Suprapubic skin (tissue), 4 donors: ENCODE measurements at regions not wholly inside any gene's neighbourhood (a gene's known extent, or its start where the extent isn't known, plus 50 kb on each side); places are given as distances from the start of the nearest gene placed in this dataset.

ENCODE experiments used
- DNase-seq, 2 donors: peaks; one replicate each; pipeline ENCODE4 v3.0.0-alpha.2; 2019; ENCODE audit warnings: low spot score in 2 of 2
- H3K27ac ChIP-seq: fragments of 200-600 bp; sonication (generic); one replicate; pipeline ENCODE4 v1.5.1; 2019
- H3K27me3 ChIP-seq: fragments of 200-600 bp; sonication (generic); one replicate; pipeline ENCODE4 v1.5.1; 2019
- H3K36me3 ChIP-seq: fragments of 200-600 bp; sonication (generic); one replicate; pipeline ENCODE4 v1.5.1; 2019
- H3K4me1 ChIP-seq: fragments of 200-600 bp; sonication (generic); one replicate; pipeline ENCODE4 v1.5.1; 2019
- H3K4me3 ChIP-seq: fragments of 200-600 bp; sonication (generic); one replicate; pipeline ENCODE4 v1.5.1; 2019; ENCODE audit warnings: mild to moderate bottlenecking
- H3K9me3 ChIP-seq: fragments of 200-600 bp; sonication (generic); one replicate; pipeline ENCODE4 v1.5.1; 2019
- EP300 ChIP-seq: sonication (generic); formaldehyde crosslinking; IDR thresholded peaks from one replicate; pipeline ENCODE4 v1.6.1; 2017; ENCODE audit warnings: antibody characterized with exemption
- POLR2A ChIP-seq, 2 donors: fragments of 450-650 bp; IDR thresholded peaks; one replicate each; pipeline ENCODE4 v1.6.1; 2017; ENCODE audit warnings: antibody characterized with exemption in 2 of 2, mild to moderate bottlenecking in 2 of 2, moderate library complexity in 2 of 2
- POLR2AphosphoS5 ChIP-seq, 3 donors: sonication (generic); formaldehyde crosslinking; IDR thresholded peaks; one replicate each; pipeline ENCODE4 v1.6.1; 2017; ENCODE audit warnings: antibody characterized with exemption in 3 of 3
- WGBS: methylation state at CpG from one replicate; pipeline ENCODE4 v1.1.5; 2018; 5-methylcytosine and 5-hydroxymethylcytosine counted together
- TF ChIP-seq, protein P1 (sequence below), 2 donors: fragments of 200-600 bp in 1 of 2; fragments of 450-650 bp in 1 of 2; sonication (generic) in 1 of 2; IDR thresholded peaks; one replicate each; pipeline ENCODE4 v1.5.1; 2016 to 2019; ENCODE audit warnings: antibody characterized with exemption in 2 of 2, mild to moderate bottlenecking in 1 of 2, moderate library complexity in 1 of 2

DNA sequence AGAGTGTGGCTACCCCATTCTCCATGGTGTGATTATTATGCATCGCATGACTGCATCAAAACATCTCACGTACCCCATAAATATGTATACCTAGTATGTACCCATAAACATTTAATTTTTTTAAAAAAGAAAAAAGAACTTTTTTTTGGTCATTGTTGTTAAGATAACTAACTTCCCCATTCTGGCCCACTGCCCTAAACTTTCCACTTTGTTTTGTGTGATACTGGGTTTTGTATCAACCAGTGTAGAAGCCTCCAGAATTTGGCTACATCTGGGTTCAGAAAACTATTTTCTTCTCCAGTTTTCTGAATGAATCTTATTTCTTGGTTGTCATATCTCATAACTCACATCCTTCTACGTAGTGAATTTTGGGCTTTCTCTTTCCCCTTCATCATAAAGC, 62.3 kb upstream of the NABP1 start:
- no peak for TF ChIP-seq POLR2AphosphoS5 (IDR thresholded peaks at IDR 0.05)
- no peak for TF ChIP-seq POLR2A (IDR thresholded peaks at IDR 0.05)
- TF ChIP-seq, protein P1, sequence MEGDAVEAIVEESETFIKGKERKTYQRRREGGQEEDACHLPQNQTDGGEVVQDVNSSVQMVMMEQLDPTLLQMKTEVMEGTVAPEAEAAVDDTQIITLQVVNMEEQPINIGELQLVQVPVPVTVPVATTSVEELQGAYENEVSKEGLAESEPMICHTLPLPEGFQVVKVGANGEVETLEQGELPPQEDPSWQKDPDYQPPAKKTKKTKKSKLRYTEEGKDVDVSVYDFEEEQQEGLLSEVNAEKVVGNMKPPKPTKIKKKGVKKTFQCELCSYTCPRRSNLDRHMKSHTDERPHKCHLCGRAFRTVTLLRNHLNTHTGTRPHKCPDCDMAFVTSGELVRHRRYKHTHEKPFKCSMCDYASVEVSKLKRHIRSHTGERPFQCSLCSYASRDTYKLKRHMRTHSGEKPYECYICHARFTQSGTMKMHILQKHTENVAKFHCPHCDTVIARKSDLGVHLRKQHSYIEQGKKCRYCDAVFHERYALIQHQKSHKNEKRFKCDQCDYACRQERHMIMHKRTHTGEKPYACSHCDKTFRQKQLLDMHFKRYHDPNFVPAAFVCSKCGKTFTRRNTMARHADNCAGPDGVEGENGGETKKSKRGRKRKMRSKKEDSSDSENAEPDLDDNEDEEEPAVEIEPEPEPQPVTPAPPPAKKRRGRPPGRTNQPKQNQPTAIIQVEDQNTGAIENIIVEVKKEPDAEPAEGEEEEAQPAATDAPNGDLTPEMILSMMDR (IDR thresholded peaks at IDR 0.05): no peak
- no peak for TF ChIP-seq EP300
- 59% methylated on average over 3 of the region's 3 CpGs for WGBS
- no peak for DNase-seq

DNA sequence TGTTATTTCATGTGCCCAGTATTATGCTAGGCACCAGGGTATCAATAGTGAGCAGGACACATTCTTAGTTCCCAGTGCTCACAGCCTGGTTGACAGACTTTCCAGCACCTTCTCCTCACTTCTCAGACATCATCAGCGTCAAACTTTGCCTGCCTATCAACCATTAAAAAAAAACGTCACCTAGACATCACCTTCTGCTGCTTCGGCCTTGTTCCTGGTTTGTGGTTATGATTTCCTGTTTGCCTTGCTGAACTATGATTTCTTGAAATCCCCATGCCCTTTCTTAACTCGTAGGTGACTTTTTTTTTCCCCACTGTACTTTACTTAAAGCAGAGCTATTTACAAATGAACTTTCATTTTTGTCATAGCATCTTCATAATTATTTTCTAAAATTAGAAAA, 60.4 kb upstream of the NABP1 start:
- Histone ChIP-seq H3K36me3 (no peaks in the 10 kb centered on the region), H3K27ac (no peak overlapping the region), H3K27me3 (no peaks in the 10 kb centered on the region), H3K4me1 (no peaks in the 10 kb centered on the region), H3K9me3 (no peaks in the 10 kb centered on the region), H3K4me3 (no peak overlapping the region)
- DNase-seq: no peak
- WGBS: 64% methylated on average over 4 of the region's 4 CpGs
- no peak for TF ChIP-seq POLR2A (IDR thresholded peaks at IDR 0.05)
- no peak for TF ChIP-seq EP300
- TF ChIP-seq, protein P1 (IDR thresholded peaks at IDR 0.05): no peak
- TF ChIP-seq POLR2AphosphoS5 (IDR thresholded peaks at IDR 0.05): no peak

More for the DNA sequence above, 62.3 kb upstream of the NABP1 start:
- H3K4me1 ChIP-seq: peaks cover 2% of the 10 kb centered on the region
- H3K9me3 ChIP-seq: no peaks in the 10 kb centered on the region
- no peaks in the 10 kb centered on the region for H3K27me3 ChIP-seq
- no peak overlapping the region for H3K27ac ChIP-seq
- no peaks in the 10 kb centered on the region for H3K36me3 ChIP-seq
- no peak overlapping the region for H3K4me3 ChIP-seq

DNA sequence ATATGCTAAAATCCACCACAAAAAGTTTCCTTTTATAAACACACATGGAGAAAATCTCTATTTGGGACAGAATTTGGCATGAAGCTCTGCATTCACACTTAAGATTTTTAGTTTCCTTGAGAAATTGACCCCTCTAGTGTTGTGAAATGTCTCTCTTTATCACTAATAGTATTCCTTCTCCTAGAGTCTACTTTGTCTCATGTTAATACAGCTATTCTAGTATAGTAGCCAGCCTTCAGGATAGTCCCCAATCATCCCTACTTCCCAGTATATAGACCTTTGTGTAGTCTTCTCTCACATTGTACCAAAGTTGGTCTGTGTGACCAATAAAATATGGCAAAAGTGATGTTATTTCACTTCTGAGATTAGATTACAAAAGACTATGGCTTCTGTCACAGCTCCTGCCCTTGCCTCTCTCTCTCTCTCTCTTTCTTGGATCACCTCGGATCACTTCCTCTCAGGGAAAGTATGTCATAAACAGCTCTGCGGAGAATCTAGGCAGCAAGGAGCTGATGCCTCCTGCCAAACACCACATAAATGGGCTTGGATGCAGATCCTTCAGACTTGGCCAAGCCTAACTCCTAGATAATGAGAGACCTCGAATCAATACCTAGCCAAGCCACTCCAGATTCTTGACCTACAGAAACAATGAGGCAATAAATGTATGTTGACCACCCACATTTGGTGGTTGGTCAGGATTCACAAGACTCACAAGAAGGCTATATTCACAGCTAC, 59.7 kb upstream of the NABP1 start:
- Histone ChIP-seq H3K36me3 (no peaks in the 10 kb centered on the region), H3K27me3 (no peaks in the 10 kb centered on the region), H3K4me3 (no peak overlapping the region), H3K9me3 (no peaks in the 10 kb centered on the region), H3K4me1 (no peaks in the 10 kb centered on the region), H3K27ac (no peak overlapping the region)
- WGBS: 87% methylated on average over 3 of the region's 3 CpGs
- no peak for DNase-seq
- TF ChIP-seq EP300 (no peak), POLR2A (IDR thresholded peaks at IDR 0.05) (no peak)

DNA sequence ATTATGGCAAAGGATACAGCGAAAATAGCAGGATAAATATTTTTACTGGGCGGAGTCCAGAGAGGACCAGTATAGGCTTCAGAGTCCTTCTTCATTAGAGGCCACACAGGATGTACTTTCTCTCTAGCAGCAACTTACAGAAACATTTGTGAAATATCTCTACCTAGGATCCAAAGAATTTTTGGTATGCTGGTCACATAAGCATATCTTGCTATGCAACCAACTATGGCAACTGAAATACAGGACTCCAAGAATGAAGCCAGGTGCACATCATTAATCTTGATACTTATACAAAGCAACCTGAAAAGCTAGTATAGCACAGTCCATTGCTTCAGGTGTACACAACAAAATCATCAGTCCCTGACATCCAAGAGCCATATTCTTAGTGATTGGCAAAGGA, 59.1 kb upstream of the NABP1 start:
- Histone ChIP-seq H3K9me3 (no peaks in the 10 kb centered on the region), H3K4me1 (no peaks in the 10 kb centered on the region), H3K27ac (no peak overlapping the region), H3K27me3 (no peaks in the 10 kb centered on the region), H3K36me3 (no peaks in the 10 kb centered on the region), H3K4me3 (no peak overlapping the region)
- no peak for DNase-seq
- 88% methylated on average over 2 of the region's 2 CpGs for WGBS
- TF ChIP-seq POLR2AphosphoS5 (IDR thresholded peaks at IDR 0.05) (no peak), POLR2A (IDR thresholded peaks at IDR 0.05) (no peak), EP300 (no peak)
- TF ChIP-seq, protein P1 (IDR thresholded peaks at IDR 0.05): no peak

DNA sequence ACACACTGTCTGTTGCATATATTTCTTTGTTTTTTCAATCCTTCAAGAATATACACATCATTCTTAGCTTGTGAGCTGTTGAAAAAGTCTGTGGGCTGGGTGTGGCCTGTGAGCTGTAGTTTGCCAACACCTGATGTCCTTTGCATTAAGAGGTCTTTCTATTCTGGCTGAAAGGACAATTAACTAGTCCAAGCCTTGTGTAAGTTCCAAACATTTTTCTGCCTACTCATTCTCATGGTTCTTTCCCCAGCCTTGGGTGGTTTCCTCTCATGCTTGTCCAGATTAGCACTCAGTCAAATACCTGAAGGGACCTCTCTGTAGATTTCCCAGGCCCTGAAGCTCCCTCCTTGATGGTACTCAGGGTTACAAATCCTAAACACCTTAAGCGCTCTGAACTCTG, 57.8 kb upstream of the NABP1 start:
- H3K36me3 ChIP-seq: no peaks in the 10 kb centered on the region
- H3K27ac ChIP-seq: no peak overlapping the region
- no peak for TF ChIP-seq POLR2AphosphoS5 (IDR thresholded peaks at IDR 0.05)
- no peak for TF ChIP-seq EP300
- TF ChIP-seq POLR2A (IDR thresholded peaks at IDR 0.05): no peak
- TF ChIP-seq, protein P1 (IDR thresholded peaks at IDR 0.05): no peak

More for the DNA sequence above, 57.8 kb upstream of the NABP1 start:
- no peak overlapping the region for H3K4me3 ChIP-seq
- no peaks in the 10 kb centered on the region for H3K9me3 ChIP-seq
- H3K27me3 ChIP-seq: no peaks in the 10 kb centered on the region
- WGBS: 94% methylated on average over 1 of the region's 1 CpG
- DNase-seq: no peak
- no peaks in the 10 kb centered on the region for H3K4me1 ChIP-seq
